GM21447 (cell line): ENCODE measurements at regions not wholly inside any gene's neighbourhood (a gene's known extent, or its start where the extent isn't known, plus 50 kb on each side); places are given as distances from the start of the nearest gene placed in this dataset.
A peak's percentile ranks its signal among the peaks of the same experiment; 100 is the strongest.
"Not testable (repeated sequence)": the region's sequence is repeated elsewhere in the genome, so short reads cannot be mapped to it uniquely, and the experiment has no call there.

ENCODE experiments used
- ATAC-seq: cut with Tn5 transposase; IDR thresholded peaks from one replicate; pipeline ENCODE4 v1.9.1; 2021; ENCODE audit not compliant: unreplicated experiment

DNA sequence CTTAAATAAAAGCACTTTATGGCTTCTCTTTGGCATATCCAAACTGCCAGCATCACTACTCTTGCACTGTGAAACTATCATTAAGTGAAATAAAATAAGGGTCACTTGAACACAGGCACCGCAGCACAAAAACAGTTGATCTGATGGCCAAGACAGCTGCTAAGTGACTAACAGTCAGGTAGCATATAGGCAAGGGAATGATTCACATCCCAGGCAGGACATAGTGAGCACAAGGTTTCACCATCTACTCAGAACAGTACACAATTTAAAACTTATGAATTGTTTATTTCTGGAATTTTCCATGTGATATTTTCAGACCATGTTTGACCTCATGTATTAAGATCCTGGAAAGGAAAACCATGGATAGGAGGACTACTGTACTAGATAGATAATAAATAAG lies 214.2 kb downstream of the MREG start:
- ATAC-seq: no peak

- ATAC-seq: no peak
These were observed 215.7 kb downstream of the MREG start for GRCh38 chr2:215797676-215798075.

- ATAC-seq: no peak
These were observed 217.1 kb downstream of the MREG start for GRCh38 chr2:215796140-215796855.

GRCh38 chr2:215794829-215795546 lies 218.4 kb downstream of the MREG start:
- no peak for ATAC-seq

DNA sequence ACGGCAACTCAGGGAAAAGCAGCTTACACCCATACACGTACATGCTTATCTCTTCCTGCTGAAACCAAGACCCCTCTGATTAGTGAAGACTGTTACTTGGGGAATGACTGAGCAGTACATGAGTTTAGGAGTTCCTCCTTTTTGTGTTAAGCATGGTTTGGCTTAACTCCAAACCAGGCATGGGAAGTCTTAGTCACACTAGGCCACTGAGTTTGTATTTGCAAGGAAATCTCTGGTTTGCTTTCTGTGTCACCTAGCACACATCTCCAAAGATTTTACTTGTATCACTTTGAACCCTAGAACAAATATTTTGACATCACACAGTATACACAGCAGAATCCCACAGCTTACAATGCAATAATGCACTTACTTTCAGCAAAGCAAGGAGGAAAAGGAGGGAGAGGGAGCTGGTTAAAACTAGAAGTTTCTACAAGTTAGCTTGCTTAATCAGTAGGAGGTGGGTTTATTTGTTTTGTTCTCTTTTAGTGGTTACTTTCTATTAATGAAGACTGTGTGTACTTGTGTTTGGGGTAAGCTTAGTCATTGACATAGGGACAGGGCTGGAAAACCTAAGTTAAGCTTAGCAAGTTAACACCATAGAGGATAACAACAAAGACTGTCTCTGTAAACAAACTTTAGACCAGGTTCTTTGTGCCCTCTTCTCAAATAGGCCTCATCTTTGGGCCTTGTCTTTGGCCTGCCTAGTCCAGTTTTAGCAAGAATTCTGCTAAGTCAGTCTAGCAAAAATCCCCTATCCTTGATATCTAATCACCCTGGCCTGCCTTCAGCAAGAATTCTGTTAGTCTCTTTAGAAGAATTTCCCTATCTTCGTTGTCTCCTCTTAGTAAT lies 219.4 kb downstream of the MREG start:
- ATAC-seq: peak; percentile 77

GRCh38 chr2:215791481-215791937 lies 221.8 kb downstream of the MREG start:
- ATAC-seq: no peak

DNA sequence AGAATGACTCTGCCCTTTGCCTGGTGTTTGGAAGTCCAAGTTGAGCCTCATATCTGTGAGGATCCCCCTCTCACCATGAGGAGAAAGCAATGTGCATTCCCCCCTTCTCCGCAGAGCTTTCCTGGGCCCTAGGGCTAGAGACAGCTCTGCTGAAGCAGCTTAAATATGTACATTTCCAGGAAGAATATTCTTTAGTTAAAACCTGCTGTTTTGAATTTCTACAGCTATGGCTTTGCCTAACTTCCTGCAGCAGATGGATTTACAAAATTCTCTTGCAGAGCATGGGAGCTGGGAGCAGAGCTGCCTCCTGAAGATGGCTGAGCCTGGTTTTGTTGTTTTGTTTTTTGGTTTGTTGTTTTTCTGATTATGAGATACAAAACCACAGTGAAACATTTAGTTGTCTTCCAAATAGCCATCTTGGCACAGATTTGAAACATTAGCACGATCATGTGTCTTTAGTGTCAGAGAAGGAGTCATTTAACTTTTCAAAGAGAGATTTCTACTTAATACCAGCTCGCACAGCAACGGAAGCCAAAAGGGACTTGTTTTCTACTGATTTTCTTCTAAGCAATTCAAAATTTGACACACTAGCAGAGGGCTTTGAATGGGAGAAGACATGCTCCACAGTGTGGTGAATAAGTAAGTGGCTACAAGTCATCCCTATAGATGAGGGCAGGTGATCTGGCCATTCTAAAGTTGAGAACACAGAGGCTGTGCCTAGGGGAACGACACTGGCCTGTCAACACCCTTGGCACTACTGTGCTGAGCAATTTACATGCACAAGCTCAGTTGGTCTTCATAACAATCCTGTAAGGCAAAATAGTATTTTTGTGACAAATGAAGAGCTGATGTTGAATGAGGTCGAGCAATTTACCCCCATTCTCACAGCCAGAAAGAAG lies 222.6 kb downstream of the MREG start:
- ATAC-seq: no peak

DNA sequence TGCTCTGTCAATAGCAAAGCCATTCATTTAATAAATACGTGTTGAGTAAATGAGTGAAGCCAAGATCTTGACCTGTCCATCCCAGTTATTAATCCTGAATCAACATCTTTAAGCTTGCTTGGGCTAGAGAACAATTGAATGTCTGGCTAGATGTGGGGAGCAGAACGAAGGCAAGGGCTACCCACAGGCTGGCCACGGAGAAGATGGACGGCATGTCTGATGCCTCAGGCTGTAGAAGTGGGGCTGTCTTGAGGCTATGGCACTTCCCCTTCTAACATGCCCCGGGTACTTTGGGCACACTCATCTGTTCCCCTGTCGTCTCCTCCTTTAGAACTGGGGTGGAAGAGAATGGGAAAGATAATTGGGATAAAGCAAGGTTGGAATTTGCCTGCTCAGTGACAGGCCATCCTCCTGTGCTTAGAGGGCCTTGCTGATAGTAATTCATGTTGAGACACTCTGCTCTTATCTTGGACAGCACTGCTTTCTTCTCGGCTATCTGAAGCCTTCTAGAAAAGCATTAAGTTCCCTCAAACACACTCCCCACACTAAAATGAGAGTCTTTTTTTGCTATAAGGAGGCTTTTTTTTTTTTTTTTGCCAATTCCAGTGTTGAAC lies 225.7 kb downstream of the MREG start:
- no peak for ATAC-seq

- ATAC-seq: no peak
These were observed 226.3 kb downstream of the MREG start for GRCh38 chr2:215787025-215787424.

- no peak for ATAC-seq
These were observed 229.0 kb downstream of the MREG start for GRCh38 chr2:215784371-215784783.

GRCh38 chr2:215783640-215784039 lies 229.7 kb downstream of the MREG start:
- ATAC-seq: not testable (repeated sequence)

DNA sequence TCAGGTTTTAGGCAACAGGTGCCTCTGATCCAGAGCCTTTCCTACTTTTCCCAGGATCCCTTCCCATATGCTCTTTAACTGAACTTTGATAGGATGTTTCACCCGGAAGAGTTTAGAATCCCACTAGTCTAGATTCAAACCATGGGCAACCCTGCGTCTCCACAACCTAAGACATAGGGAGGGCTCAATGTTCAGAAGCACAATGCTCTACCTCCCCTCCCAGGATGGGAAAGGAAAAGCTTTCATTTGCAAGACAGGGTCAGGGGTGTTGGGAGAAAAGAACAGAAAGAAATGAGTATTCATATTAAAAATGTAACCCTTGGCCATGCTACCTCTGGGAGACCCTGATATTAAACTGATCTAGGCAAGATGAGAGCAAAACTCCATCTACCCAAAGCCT lies 230.4 kb downstream of the MREG start:
- no peak for ATAC-seq

- ATAC-seq: no peak
These were observed 231.1 kb downstream of the MREG start for GRCh38 chr2:215782295-215782694.

DNA sequence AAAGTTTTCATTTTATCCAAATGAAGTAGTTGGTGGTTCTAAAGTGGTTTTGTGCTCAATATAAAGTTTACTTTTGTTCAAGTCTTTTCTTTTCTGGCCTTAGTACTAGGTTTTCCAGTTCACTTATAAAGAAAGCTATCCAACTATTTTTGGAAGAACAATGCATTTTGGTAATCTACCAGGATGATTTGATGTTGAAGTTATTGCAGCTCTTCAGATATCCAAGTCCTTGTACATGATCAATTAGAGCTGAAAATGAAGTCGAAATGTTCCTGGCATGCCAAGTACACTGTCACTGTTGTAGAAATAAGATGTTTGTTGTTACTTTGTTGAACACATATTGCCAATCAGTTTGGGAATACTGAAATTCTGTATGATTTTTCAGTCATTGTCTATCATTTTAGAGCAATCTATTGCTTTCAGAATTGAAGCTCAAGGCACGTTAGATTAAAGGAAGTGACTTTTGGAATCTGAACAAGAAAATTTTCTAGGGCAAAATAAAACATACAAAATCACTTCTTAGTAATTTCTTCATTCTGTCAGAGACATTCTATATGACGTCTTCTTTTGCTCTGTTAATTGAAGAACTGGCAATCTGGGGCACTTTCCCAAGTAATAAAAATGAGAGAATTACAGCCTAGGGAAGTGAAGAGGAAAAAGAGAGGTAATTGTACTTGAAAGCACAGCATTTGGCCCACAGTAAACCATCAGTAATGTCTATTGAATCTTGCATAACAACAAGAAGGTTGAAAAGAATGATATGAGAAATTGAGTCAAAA lies 232.3 kb downstream of the MREG start:
- no peak for ATAC-seq

GRCh38 chr2:215780313-215780712 lies 233.0 kb downstream of the MREG start:
- ATAC-seq: no peak

- no peak for ATAC-seq
These were observed 233.4 kb downstream of the MREG start for GRCh38 chr2:215779912-215780311.

GRCh38 chr2:215777465-215778044 lies 235.8 kb downstream of the MREG start:
- ATAC-seq: no peak

- ATAC-seq: no peak
These were observed 238.2 kb downstream of the MREG start for GRCh38 chr2:215775106-215775505.

- no peak for ATAC-seq
These were observed 239.6 kb downstream of the MREG start for GRCh38 chr2:215773728-215774127.
